ENCODE measurements at regions not wholly inside any gene's neighbourhood (a gene's known extent, or its start where the extent isn't known, plus 50 kb on each side); places are given as distances from the start of the nearest gene placed in this dataset.
A peak's percentile ranks its signal among the peaks of the same experiment; 100 is the strongest.
"Not testable (repeated sequence)": the region's sequence is repeated elsewhere in the genome, so short reads cannot be mapped to it uniquely, and the experiment has no call there.

- H3K9me3 Mint-ChIP-seq, result no peaks in the 10 kb centered on the region
- DNase-seq, result no peak
- H3K4me1 Mint-ChIP-seq, result peaks cover 21 to 25% of the 10 kb centered on the region in 2 donors
- H3K27me3 Mint-ChIP-seq, result peaks cover 4 to 6% of the 10 kb centered on the region in 2 donors
- peaks cover 0 to 2% of the 10 kb centered on the region in 2 donors for H3K36me3 Mint-ChIP-seq
- no peak overlapping the region for H3K27ac Mint-ChIP-seq
- no peak for ATAC-seq (replicated peaks)
- no peak overlapping the region for H3K4me3 Mint-ChIP-seq
Observed at GRCh38 chr12:9323144-9323681, 115.0 kb upstream of the PZP start.

GRCh38 chr12:9319842-9320173 is 111.6 kb upstream of the PZP start:
- Mint-ChIP-seq H3K4me1 (peaks cover 17 to 21% of the 10 kb centered on the region in 2 donors), H3K36me3 (peaks cover 0 to 4% of the 10 kb centered on the region in 2 donors), H3K27ac (peak overlapping the region; percentile 85), H3K4me3 (peak overlapping the region; percentile 29 to 42), H3K9me3 (no peaks in the 10 kb centered on the region), H3K27me3 (peaks cover 7 to 10% of the 10 kb centered on the region in 2 donors)
- peak; percentile 93 to 94 for ATAC-seq (replicated peaks)
- no peak for DNase-seq

- H3K9me3 Mint-ChIP-seq, result no peaks in the 10 kb centered on the region
- H3K27ac Mint-ChIP-seq, result peak overlapping the region; percentile 85
- H3K4me3 Mint-ChIP-seq, result peak overlapping the region; percentile 29 to 42
- H3K27me3 Mint-ChIP-seq, result peaks cover 7 to 10% of the 10 kb centered on the region in 2 donors
- H3K36me3 Mint-ChIP-seq, result peaks cover 0 to 4% of the 10 kb centered on the region in 2 donors
- DNase-seq (no peak), ATAC-seq (replicated peaks) (peak; percentile 49 to 66)
- peaks cover 17 to 21% of the 10 kb centered on the region in 2 donors for H3K4me1 Mint-ChIP-seq
Observed at GRCh38 chr12:9319044-9319841, 111.0 kb upstream of the PZP start.

- peaks cover 6 to 16% of the 10 kb centered on the region in 2 donors for H3K36me3 Mint-ChIP-seq
- not testable (repeated sequence) for H3K9me3 Mint-ChIP-seq; ATAC-seq (replicated peaks); DNase-seq; H3K4me1 Mint-ChIP-seq; H3K27me3 Mint-ChIP-seq; H3K27ac Mint-ChIP-seq; H3K4me3 Mint-ChIP-seq
Observed at GRCh38 chr12:9313479-9313878, 105.3 kb upstream of the PZP start.

- H3K27ac Mint-ChIP-seq; H3K27me3 Mint-ChIP-seq; DNase-seq; H3K4me3 Mint-ChIP-seq; ATAC-seq (replicated peaks); H3K9me3 Mint-ChIP-seq; H3K4me1 Mint-ChIP-seq: not testable (repeated sequence)
- H3K36me3 Mint-ChIP-seq, result peaks cover 6 to 19% of the 10 kb centered on the region in 2 donors
Observed at GRCh38 chr12:9312406-9313392, 104.5 kb upstream of the PZP start.

- H3K27me3 Mint-ChIP-seq; H3K27ac Mint-ChIP-seq; H3K9me3 Mint-ChIP-seq; ATAC-seq (replicated peaks); DNase-seq; H3K4me3 Mint-ChIP-seq; H3K4me1 Mint-ChIP-seq: not testable (repeated sequence)
- peaks cover 6 to 19% of the 10 kb centered on the region in 2 donors for H3K36me3 Mint-ChIP-seq
Observed at GRCh38 chr12:9311454-9311853, 103.3 kb upstream of the PZP start.

- not testable (repeated sequence) for DNase-seq; ATAC-seq (replicated peaks); H3K27me3 Mint-ChIP-seq; H3K4me3 Mint-ChIP-seq; H3K27ac Mint-ChIP-seq; H3K9me3 Mint-ChIP-seq; H3K4me1 Mint-ChIP-seq
- peaks cover 6 to 16% of the 10 kb centered on the region in 2 donors for H3K36me3 Mint-ChIP-seq
Observed at GRCh38 chr12:9310645-9311044, 102.5 kb upstream of the PZP start.

- DNase-seq, H3K4me3 Mint-ChIP-seq, H3K9me3 Mint-ChIP-seq, H3K4me1 Mint-ChIP-seq, H3K27me3 Mint-ChIP-seq: not testable (repeated sequence)
- H3K36me3 Mint-ChIP-seq, result peaks cover 11 to 19% of the 10 kb centered on the region in 2 donors
- ATAC-seq (replicated peaks), result peak in 1 of 2 donors; percentile 36
- H3K27ac Mint-ChIP-seq, result peak overlapping the region; percentile 56
Observed at GRCh38 chr12:9309749-9310148, 101.6 kb upstream of the PZP start.

- not testable (repeated sequence) for ATAC-seq (replicated peaks); H3K27me3 Mint-ChIP-seq; H3K4me1 Mint-ChIP-seq; H3K4me3 Mint-ChIP-seq; DNase-seq; H3K27ac Mint-ChIP-seq; H3K9me3 Mint-ChIP-seq
- H3K36me3 Mint-ChIP-seq, result peaks cover 11 to 20% of the 10 kb centered on the region in 2 donors
Observed at GRCh38 chr12:9308745-9309144, 100.5 kb upstream of the PZP start.

GRCh38 chr12:9308163-9308562 is 100.0 kb upstream of the PZP start:
- not testable (repeated sequence) for DNase-seq; H3K9me3 Mint-ChIP-seq; ATAC-seq (replicated peaks); H3K27me3 Mint-ChIP-seq; H3K4me1 Mint-ChIP-seq; H3K4me3 Mint-ChIP-seq; H3K27ac Mint-ChIP-seq
- H3K36me3 Mint-ChIP-seq, result peaks cover 7 to 20% of the 10 kb centered on the region in 2 donors

- peaks cover 4 to 18% of the 10 kb centered on the region in 2 donors for H3K36me3 Mint-ChIP-seq
- not testable (repeated sequence) for H3K27ac Mint-ChIP-seq; H3K27me3 Mint-ChIP-seq; ATAC-seq (replicated peaks); H3K4me1 Mint-ChIP-seq; DNase-seq; H3K4me3 Mint-ChIP-seq; H3K9me3 Mint-ChIP-seq
Observed at GRCh38 chr12:9307255-9307654, 99.1 kb upstream of the PZP start.

GRCh38 chr12:9306004-9306403 is 97.8 kb upstream of the PZP start:
- H3K27me3 Mint-ChIP-seq; DNase-seq; H3K4me1 Mint-ChIP-seq; H3K9me3 Mint-ChIP-seq; ATAC-seq (replicated peaks); H3K36me3 Mint-ChIP-seq; H3K4me3 Mint-ChIP-seq; H3K27ac Mint-ChIP-seq: not testable (repeated sequence)

- not testable (repeated sequence) for H3K4me3 Mint-ChIP-seq; H3K9me3 Mint-ChIP-seq; H3K4me1 Mint-ChIP-seq; DNase-seq; H3K27ac Mint-ChIP-seq; H3K36me3 Mint-ChIP-seq; H3K27me3 Mint-ChIP-seq; ATAC-seq (replicated peaks)
Observed at GRCh38 chr12:9304540-9304939, 96.3 kb upstream of the PZP start.

- not testable (repeated sequence) for H3K4me1 Mint-ChIP-seq; H3K4me3 Mint-ChIP-seq; H3K36me3 Mint-ChIP-seq; H3K27ac Mint-ChIP-seq; H3K27me3 Mint-ChIP-seq; H3K9me3 Mint-ChIP-seq; ATAC-seq (replicated peaks); DNase-seq
Observed at GRCh38 chr12:9295872-9296271, 87.7 kb upstream of the PZP start.

Measured in stimulated activated naive B cell treated with anti-CD40 and anti-IgM and Interleukin-4, amounts not matched to agents 10 μg/mL and 1 μg/mL and 100 μg/mL, for 72 hours (primary cell).